ENCODE measurements at regions not wholly inside any gene's neighbourhood (a gene's known extent, or its start where the extent isn't known, plus 50 kb on each side); places are given as distances from the start of the nearest gene placed in this dataset.

DNA sequence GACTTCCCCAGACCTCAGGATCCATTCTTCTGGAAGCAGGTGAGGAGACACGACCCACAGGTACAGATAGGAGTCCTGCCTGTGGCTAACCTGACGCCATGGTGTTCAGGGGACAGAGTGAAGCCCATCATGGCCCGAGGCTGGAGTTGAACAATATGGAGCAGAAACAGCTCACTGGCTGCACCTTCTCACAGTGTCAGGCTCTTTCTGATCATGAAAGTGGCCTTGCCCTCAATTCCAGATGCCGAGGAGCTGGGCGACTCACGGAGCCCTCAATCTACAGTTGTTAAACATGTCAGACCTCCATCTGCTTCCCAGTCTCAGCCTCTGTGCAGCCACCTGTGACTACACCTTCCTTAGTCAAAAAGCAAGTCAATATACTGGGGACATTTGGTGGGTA is 110.8 kb upstream of the SMAD3 start:
- TF ChIP-seq, protein P1, sequence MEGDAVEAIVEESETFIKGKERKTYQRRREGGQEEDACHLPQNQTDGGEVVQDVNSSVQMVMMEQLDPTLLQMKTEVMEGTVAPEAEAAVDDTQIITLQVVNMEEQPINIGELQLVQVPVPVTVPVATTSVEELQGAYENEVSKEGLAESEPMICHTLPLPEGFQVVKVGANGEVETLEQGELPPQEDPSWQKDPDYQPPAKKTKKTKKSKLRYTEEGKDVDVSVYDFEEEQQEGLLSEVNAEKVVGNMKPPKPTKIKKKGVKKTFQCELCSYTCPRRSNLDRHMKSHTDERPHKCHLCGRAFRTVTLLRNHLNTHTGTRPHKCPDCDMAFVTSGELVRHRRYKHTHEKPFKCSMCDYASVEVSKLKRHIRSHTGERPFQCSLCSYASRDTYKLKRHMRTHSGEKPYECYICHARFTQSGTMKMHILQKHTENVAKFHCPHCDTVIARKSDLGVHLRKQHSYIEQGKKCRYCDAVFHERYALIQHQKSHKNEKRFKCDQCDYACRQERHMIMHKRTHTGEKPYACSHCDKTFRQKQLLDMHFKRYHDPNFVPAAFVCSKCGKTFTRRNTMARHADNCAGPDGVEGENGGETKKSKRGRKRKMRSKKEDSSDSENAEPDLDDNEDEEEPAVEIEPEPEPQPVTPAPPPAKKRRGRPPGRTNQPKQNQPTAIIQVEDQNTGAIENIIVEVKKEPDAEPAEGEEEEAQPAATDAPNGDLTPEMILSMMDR (IDR thresholded peaks at IDR 0.05; ENCODE audit: low read length): no peak
- no peak for TF ChIP-seq EZH2 (IDR thresholded peaks at IDR 0.05; ENCODE audit: borderline replicate concordance, low read length)
